ENCODE measurements at regions not wholly inside any gene's neighbourhood (a gene's known extent, or its start where the extent isn't known, plus 50 kb on each side); places are given as distances from the start of the nearest gene placed in this dataset.

- TF ChIP-seq CTCF (IDR thresholded peaks at IDR 0.05; ENCODE audit: poor library complexity) (no peak), EZH2 (IDR thresholded peaks at IDR 0.05; ENCODE audit: borderline replicate concordance) (no peak), EZH2phosphoT487 (IDR thresholded peaks at IDR 0.05; ENCODE audit: low read depth, severe bottlenecking, unreplicated experiment) (no peak)
- no peaks in the 10 kb centered on the region for H3K9me3 ChIP-seq (ENCODE audit: low read depth)
- H3K79me2 ChIP-seq: no peaks in the 10 kb centered on the region
- DNase-seq (ENCODE audit: low spot score): no peak
- no peaks in the 10 kb centered on the region for H4K20me1 ChIP-seq (ENCODE audit: insufficient read depth, poor library complexity, severe bottlenecking)
- no peaks in the 10 kb centered on the region for H3K4me1 ChIP-seq (ENCODE audit: insufficient read depth)
- H3K27me3 ChIP-seq: no peaks in the 10 kb centered on the region
- no peak overlapping the region for H3K4me3 ChIP-seq
- H3K9me2 ChIP-seq (replicated peaks; ENCODE audit: insufficient read depth): no peaks in the 10 kb centered on the region
- no peak overlapping the region for H3K27ac ChIP-seq
- H3K4me2 ChIP-seq: no peak overlapping the region
- WGBS (ENCODE audit: low lambda C conversion rate, missing lambda C conversion rate): 83% methylated on average over 1 of the region's 1 CpG
- H2AFZ ChIP-seq: no peak overlapping the region
- no peaks in the 10 kb centered on the region for H3K36me3 ChIP-seq (replicated peaks; ENCODE audit: insufficient read depth, low read depth)
Measured at GRCh38 chr5:51214746-51215145, 168.5 kb upstream of the ISL1 start.

GRCh38 chr5:51225789-51226742 lies 157.2 kb upstream of the ISL1 start:
- H3K36me3 ChIP-seq (replicated peaks; ENCODE audit: insufficient read depth, low read depth): no peaks in the 10 kb centered on the region
- TF ChIP-seq EZH2 (IDR thresholded peaks at IDR 0.05; ENCODE audit: borderline replicate concordance): no peak
- TF ChIP-seq CTCF (IDR thresholded peaks at IDR 0.05; ENCODE audit: poor library complexity): no peak

GRCh38 chr5:51227963-51228470 lies 155.2 kb upstream of the ISL1 start:
- H3K36me3 ChIP-seq (replicated peaks; ENCODE audit: insufficient read depth, low read depth): no peaks in the 10 kb centered on the region
- TF ChIP-seq EZH2 (IDR thresholded peaks at IDR 0.05; ENCODE audit: borderline replicate concordance): no peak
- no peak for TF ChIP-seq CTCF (IDR thresholded peaks at IDR 0.05; ENCODE audit: poor library complexity)
- no peak for TF ChIP-seq EZH2phosphoT487 (IDR thresholded peaks at IDR 0.05; ENCODE audit: low read depth, severe bottlenecking, unreplicated experiment)
- no peaks in the 10 kb centered on the region for H3K9me3 ChIP-seq (ENCODE audit: low read depth)
- no peak overlapping the region for H3K4me3 ChIP-seq
- no peaks in the 10 kb centered on the region for H3K27me3 ChIP-seq
- no peak overlapping the region for H2AFZ ChIP-seq
- 43% methylated on average over 5 of the region's 5 CpGs for WGBS (ENCODE audit: low lambda C conversion rate, missing lambda C conversion rate)
- no peaks in the 10 kb centered on the region for H4K20me1 ChIP-seq (ENCODE audit: insufficient read depth, poor library complexity, severe bottlenecking)
- DNase-seq (ENCODE audit: low spot score): no peak
- H3K27ac ChIP-seq: no peak overlapping the region
- H3K9me2 ChIP-seq (replicated peaks; ENCODE audit: insufficient read depth): no peaks in the 10 kb centered on the region
- peaks cover 9% of the 10 kb centered on the region for H3K4me1 ChIP-seq (ENCODE audit: insufficient read depth)
- H3K4me2 ChIP-seq: no peak overlapping the region
- H3K79me2 ChIP-seq: no peaks in the 10 kb centered on the region

More at GRCh38 chr5:51225789-51226742, 157.2 kb upstream of the ISL1 start:
- H3K4me2 ChIP-seq: peak overlapping the region; percentile 65
- peaks cover 9% of the 10 kb centered on the region for H3K4me1 ChIP-seq (ENCODE audit: insufficient read depth)
- H3K27ac ChIP-seq: peak overlapping the region; percentile 70
- H2AFZ ChIP-seq: peak overlapping the region; percentile 37
- no peaks in the 10 kb centered on the region for H3K9me2 ChIP-seq (replicated peaks; ENCODE audit: insufficient read depth)
- WGBS (ENCODE audit: low lambda C conversion rate, missing lambda C conversion rate): 9% methylated on average over 4 of the region's 4 CpGs
- no peaks in the 10 kb centered on the region for H3K79me2 ChIP-seq
- DNase-seq (ENCODE audit: low spot score): peak; percentile 52
- H4K20me1 ChIP-seq (ENCODE audit: insufficient read depth, poor library complexity, severe bottlenecking): no peaks in the 10 kb centered on the region
- H3K9me3 ChIP-seq (ENCODE audit: low read depth): no peaks in the 10 kb centered on the region
- H3K4me3 ChIP-seq: no peak overlapping the region
- no peaks in the 10 kb centered on the region for H3K27me3 ChIP-seq

Measured in hepatocyte (in vitro differentiated cells).